ENCODE measurements at regions not wholly inside any gene's neighbourhood (a gene's known extent, or its start where the extent isn't known, plus 50 kb on each side); places are given as distances from the start of the nearest gene placed in this dataset.

DNA sequence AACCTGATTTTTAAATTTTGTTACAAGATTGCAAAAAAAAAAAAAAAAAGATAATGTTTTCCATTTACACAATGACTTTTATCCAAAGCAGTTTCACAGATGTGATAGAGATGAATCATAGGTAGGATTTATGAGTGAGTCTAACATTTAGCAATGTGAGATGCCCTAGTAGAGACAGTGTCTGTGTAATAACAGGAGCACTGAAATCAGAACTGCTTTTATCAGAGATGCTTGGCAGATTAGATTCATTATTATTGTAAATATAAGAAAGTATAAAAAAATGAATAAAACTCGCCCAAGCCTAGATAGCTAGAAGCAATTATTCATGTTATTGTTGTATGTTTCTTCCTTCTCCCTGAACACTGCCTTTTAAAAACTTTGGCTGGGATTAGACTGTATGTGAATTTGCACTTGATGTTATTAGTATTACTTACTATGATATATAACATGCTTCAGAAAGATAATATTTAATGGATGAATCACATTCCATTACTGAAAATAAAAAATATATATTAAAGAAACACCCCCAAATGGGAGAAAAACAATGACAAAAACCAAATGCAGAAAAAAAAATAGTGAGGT is 567.3 kb upstream of the KLF4 start:
- Mint-ChIP-seq H3K27me3 (ENCODE audit: low read depth, unreplicated experiment) (peaks cover 7% of the 10 kb centered on the region), H3K4me1 (ENCODE audit: low read depth, unreplicated experiment) (peaks cover 11% of the 10 kb centered on the region), H3K4me3 (ENCODE audit: unreplicated experiment) (no peak overlapping the region), H3K36me3 (ENCODE audit: low read depth, unreplicated experiment) (no peaks in the 10 kb centered on the region), H3K27ac (ENCODE audit: unreplicated experiment) (peak overlapping the region; percentile 48), H3K9me3 (ENCODE audit: unreplicated experiment) (no peaks in the 10 kb centered on the region)
- Histone ChIP-seq H3K36me3 (ENCODE audit: insufficient read depth, low read length) (no peaks in the 10 kb centered on the region), H4K20me1 (ENCODE audit: insufficient read depth, low read length) (no peaks in the 10 kb centered on the region), H3K9ac (ENCODE audit: low read length) (peak overlapping the region; percentile 65), H3K27ac (ENCODE audit: low read depth, low read length) (peak overlapping the region; percentile 78), H3K4me1 (ENCODE audit: insufficient read depth, low read length) (peaks cover 32% of the 10 kb centered on the region), H3K4me2 (ENCODE audit: low read length) (peak overlapping the region; percentile 80), H3K9me3 (ENCODE audit: insufficient read depth, low read depth, low read length) (no peaks in the 10 kb centered on the region), H3K4me3 (ENCODE audit: insufficient read depth, low read depth, low read length) (peak overlapping the region; percentile 52), H3K27me3 (ENCODE audit: insufficient read depth, low read length) (no peaks in the 10 kb centered on the region), H3K79me2 (ENCODE audit: insufficient read depth, low read length) (no peaks in the 10 kb centered on the region), H2AFZ (ENCODE audit: low read depth, low read length) (no peak overlapping the region)
- peak; percentile 59 for FAIRE-seq
- DNase-seq (ENCODE audit: low read depth) = peak; percentile 87
- TF ChIP-seq CTCF (IDR thresholded peaks at IDR 0.05; ENCODE audit: insufficient read depth, low read depth, low read length) (no peak), EZH2 (IDR thresholded peaks at IDR 0.05; ENCODE audit: insufficient read depth, low read length) (no peak)

GRCh38 chr9:108056084-108056804 is 566.7 kb upstream of the KLF4 start:
- H3K4me3 ChIP-seq (ENCODE audit: insufficient read depth, low read depth, low read length) = peak overlapping the region; percentile 52
- Mint-ChIP-seq H3K27ac (ENCODE audit: unreplicated experiment) (no peak overlapping the region), H3K4me1 (ENCODE audit: low read depth, unreplicated experiment) (peaks cover 11% of the 10 kb centered on the region), H3K4me3 (ENCODE audit: unreplicated experiment) (no peak overlapping the region), H3K27me3 (ENCODE audit: low read depth, unreplicated experiment) (peaks cover 7% of the 10 kb centered on the region), H3K36me3 (ENCODE audit: low read depth, unreplicated experiment) (no peaks in the 10 kb centered on the region), H3K9me3 (ENCODE audit: unreplicated experiment) (no peaks in the 10 kb centered on the region)
- H4K20me1 ChIP-seq (ENCODE audit: insufficient read depth, low read length) = no peaks in the 10 kb centered on the region
- H2AFZ ChIP-seq (ENCODE audit: low read depth, low read length) = no peak overlapping the region
- FAIRE-seq (no peak), DNase-seq (ENCODE audit: low read depth) (peak; percentile 65)
- no peaks in the 10 kb centered on the region for H3K9me3 ChIP-seq (ENCODE audit: insufficient read depth, low read depth, low read length)
- no peaks in the 10 kb centered on the region for H3K36me3 ChIP-seq (ENCODE audit: insufficient read depth, low read length)
- peaks cover 32% of the 10 kb centered on the region for H3K4me1 ChIP-seq (ENCODE audit: insufficient read depth, low read length)
- H3K27ac ChIP-seq (ENCODE audit: low read depth, low read length) = peak overlapping the region; percentile 78
- H3K4me2 ChIP-seq (ENCODE audit: low read length) = peak overlapping the region; percentile 80
- no peaks in the 10 kb centered on the region for H3K79me2 ChIP-seq (ENCODE audit: insufficient read depth, low read length)
- no peaks in the 10 kb centered on the region for H3K27me3 ChIP-seq (ENCODE audit: insufficient read depth, low read length)
- H3K9ac ChIP-seq (ENCODE audit: low read length) = peak overlapping the region; percentile 65
- TF ChIP-seq EZH2 (IDR thresholded peaks at IDR 0.05; ENCODE audit: insufficient read depth, low read length) = no peak
- no peak for TF ChIP-seq CTCF (IDR thresholded peaks at IDR 0.05; ENCODE audit: insufficient read depth, low read depth, low read length)

DNA sequence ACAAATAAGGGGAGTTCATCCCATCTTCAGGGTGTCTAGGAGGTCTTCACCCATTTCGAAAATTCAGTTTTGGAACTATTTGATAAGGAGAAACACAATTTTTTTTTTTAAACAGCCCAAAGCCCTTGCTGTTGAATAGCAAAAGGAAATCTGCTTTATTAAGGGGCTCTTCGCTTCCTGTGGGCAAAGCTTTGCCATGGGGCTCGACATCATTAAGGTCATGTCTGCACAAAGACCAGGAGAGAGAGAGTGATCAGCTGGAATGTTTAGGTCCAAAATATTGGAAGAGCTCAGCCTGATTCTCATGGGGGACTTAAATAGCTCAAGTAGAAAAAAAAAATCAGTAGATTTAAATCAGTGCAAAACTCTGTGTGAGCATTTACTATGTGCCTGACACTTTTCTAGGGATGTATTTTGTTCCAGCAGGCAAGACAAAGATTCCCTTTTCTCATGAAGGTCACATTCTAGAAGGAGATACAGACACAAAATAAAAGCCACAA is 564.6 kb upstream of the KLF4 start:
- Histone ChIP-seq H3K9ac (ENCODE audit: low read length) (no peak overlapping the region), H3K4me1 (ENCODE audit: insufficient read depth, low read length) (peaks cover 38% of the 10 kb centered on the region), H3K4me2 (ENCODE audit: low read length) (peak overlapping the region; percentile 38), H3K27ac (ENCODE audit: low read depth, low read length) (no peak overlapping the region), H3K27me3 (ENCODE audit: insufficient read depth, low read length) (no peaks in the 10 kb centered on the region), H3K4me3 (ENCODE audit: insufficient read depth, low read depth, low read length) (no peak overlapping the region), H4K20me1 (ENCODE audit: insufficient read depth, low read length) (no peaks in the 10 kb centered on the region), H2AFZ (ENCODE audit: low read depth, low read length) (peak overlapping the region; percentile 44), H3K36me3 (ENCODE audit: insufficient read depth, low read length) (no peaks in the 10 kb centered on the region), H3K9me3 (ENCODE audit: insufficient read depth, low read depth, low read length) (no peaks in the 10 kb centered on the region), H3K79me2 (ENCODE audit: insufficient read depth, low read length) (no peaks in the 10 kb centered on the region)
- FAIRE-seq (no peak), DNase-seq (ENCODE audit: low read depth) (no peak)
- Mint-ChIP-seq H3K4me3 (ENCODE audit: unreplicated experiment) (no peak overlapping the region), H3K36me3 (ENCODE audit: low read depth, unreplicated experiment) (no peaks in the 10 kb centered on the region), H3K27me3 (ENCODE audit: low read depth, unreplicated experiment) (peaks cover 3% of the 10 kb centered on the region), H3K27ac (ENCODE audit: unreplicated experiment) (no peak overlapping the region), H3K4me1 (ENCODE audit: low read depth, unreplicated experiment) (peaks cover 16% of the 10 kb centered on the region), H3K9me3 (ENCODE audit: unreplicated experiment) (no peaks in the 10 kb centered on the region)
- TF ChIP-seq CTCF (IDR thresholded peaks at IDR 0.05; ENCODE audit: insufficient read depth, low read depth, low read length) (no peak), EZH2 (IDR thresholded peaks at IDR 0.05; ENCODE audit: insufficient read depth, low read length) (no peak)

Measured in astrocyte (in vitro differentiated cells and primary cell).